H9 (cell line): ENCODE measurements at regions not wholly inside any gene's neighbourhood (a gene's known extent, or its start where the extent isn't known, plus 50 kb on each side); places are given as distances from the start of the nearest gene placed in this dataset.

Source experiments
- DNase-seq: peaks from one replicate; pipeline ENCODE4 v3.0.0-alpha.2; 2017
- H2AFZ ChIP-seq: one replicate; pipeline ENCODE4 v1.6.1; 2013; ENCODE audit warnings: mild to moderate bottlenecking, low read length, control low read depth, moderate library complexity
- H2AK5ac ChIP-seq: 2 replicates; pipeline ENCODE4 v1.6.1; 2013; ENCODE audit warnings: low read length, control low read depth, mixed read lengths; ENCODE audit not compliant: insufficient read length
- H2BK120ac ChIP-seq: one replicate; pipeline ENCODE4 v1.6.1; 2013; ENCODE audit warnings: low read depth, mild to moderate bottlenecking, low read length, control low read depth, inconsistent platforms; ENCODE audit not compliant: poor library complexity, severe bottlenecking
- H2BK12ac ChIP-seq: 2 replicates; pipeline ENCODE4 v1.6.1; 2013; ENCODE audit warnings: low read length, control low read depth, mixed read lengths, low read depth; ENCODE audit not compliant: insufficient read length
- H2BK15ac ChIP-seq: 2 replicates; pipeline ENCODE4 v1.6.1; 2013; ENCODE audit warnings: low read depth, low read length, control low read depth
- H2BK20ac ChIP-seq: one replicate; pipeline ENCODE4 v1.6.1; 2013; ENCODE audit warnings: low read depth, mild to moderate bottlenecking, low read length, control low read depth, inconsistent platforms; ENCODE audit not compliant: poor library complexity, severe bottlenecking
- H2BK5ac ChIP-seq: 2 replicates; pipeline ENCODE4 v1.6.1; 2013; ENCODE audit warnings: low read length, control low read depth, mixed read lengths; ENCODE audit not compliant: insufficient read length
- H3K14ac ChIP-seq: 2 replicates; pipeline ENCODE4 v1.6.1; 2013; ENCODE audit warnings: low read length, control low read depth; ENCODE audit not compliant: insufficient read depth
- H3K18ac ChIP-seq: 2 replicates; pipeline ENCODE4 v1.6.1; 2013; ENCODE audit warnings: low read depth, mild to moderate bottlenecking, mixed read lengths, low read length, control low read depth; ENCODE audit not compliant: insufficient read length
- H3K23ac ChIP-seq: 2 replicates; pipeline ENCODE4 v1.6.1; 2013; ENCODE audit warnings: low read length, control low read depth, mixed read lengths, low read depth; ENCODE audit not compliant: insufficient read length
- H3K23me2 ChIP-seq: 2 replicates; pipeline ENCODE4 v1.6.1; 2013; ENCODE audit warnings: low read depth, mild to moderate bottlenecking, mixed read lengths, low read length, control low read depth; ENCODE audit not compliant: insufficient read length, poor library complexity, severe bottlenecking
- H3K27ac ChIP-seq: 2 replicates; pipeline ENCODE4 v1.5.1; 2013; ENCODE audit warnings: low read length, control low read depth, mixed read lengths, low read depth; ENCODE audit not compliant: insufficient read length
- H3K27me3 ChIP-seq: 2 replicates; pipeline ENCODE4 v1.6.1; 2013; ENCODE audit warnings: low read length, control low read depth, inconsistent platforms; ENCODE audit not compliant: insufficient read depth
- H3K4ac ChIP-seq: 2 replicates; pipeline ENCODE4 v1.6.1; 2013; ENCODE audit warnings: low read depth, mild to moderate bottlenecking, control low read depth, inconsistent platforms, low read length, moderate library complexity
- H3K4me1 ChIP-seq: 2 replicates; pipeline ENCODE4 v1.6.1; 2013; ENCODE audit warnings: low read length, control low read depth, inconsistent platforms; ENCODE audit not compliant: insufficient read depth
- H3K4me2 ChIP-seq: 2 replicates; pipeline ENCODE4 v1.6.1; 2013; ENCODE audit warnings: low read length, control low read depth, mixed read lengths; ENCODE audit not compliant: insufficient read length, insufficient read depth
- H3K56ac ChIP-seq: 2 replicates; pipeline ENCODE4 v1.6.1; 2013; ENCODE audit warnings: low read depth, mild to moderate bottlenecking, mixed read lengths, low read length, control low read depth; ENCODE audit not compliant: insufficient read length
- H3K79me1 ChIP-seq: 2 replicates; pipeline ENCODE4 v1.6.1; 2013; ENCODE audit warnings: low read depth, mild to moderate bottlenecking, moderate library complexity, low read length, control low read depth, inconsistent platforms; ENCODE audit not compliant: insufficient read depth, poor library complexity, severe bottlenecking
- H3K79me2 ChIP-seq: 2 replicates; pipeline ENCODE4 v1.6.1; 2013; ENCODE audit warnings: low read length, control low read depth, inconsistent platforms; ENCODE audit not compliant: insufficient read depth
- H3K9ac ChIP-seq: 2 replicates; pipeline ENCODE4 v1.6.1; 2013; ENCODE audit warnings: low read length, control low read depth, mixed read lengths; ENCODE audit not compliant: insufficient read length; ENCODE audit errors: extremely low read depth
- H3K9me3 ChIP-seq: one replicate; pipeline ENCODE4 v1.6.1; 2013; ENCODE audit warnings: low read depth, low read length, inconsistent platforms; ENCODE audit not compliant: control insufficient read depth
- H3T11ph ChIP-seq: one replicate; pipeline ENCODE4 v1.6.1; 2013; ENCODE audit warnings: mild to moderate bottlenecking, low read length, control low read depth, inconsistent platforms
- H4K20me1 ChIP-seq: one replicate; pipeline ENCODE4 v1.6.1; 2013; ENCODE audit not compliant: control insufficient read depth, insufficient read length, insufficient read depth
- H4K5ac ChIP-seq: 2 replicates; pipeline ENCODE4 v1.6.1; 2013; ENCODE audit warnings: low read depth, mild to moderate bottlenecking, mixed read lengths, low read length, control low read depth; ENCODE audit not compliant: insufficient read length
- H4K8ac ChIP-seq: replicated peaks from 2 replicates; pipeline ENCODE4 v1.6.1; 2013; ENCODE audit warnings: low read length, control low read depth, mixed read lengths, low read depth; ENCODE audit not compliant: insufficient read length
- H4K91ac ChIP-seq: 2 replicates; pipeline ENCODE4 v1.6.1; 2013; ENCODE audit warnings: low read depth, mild to moderate bottlenecking, moderate library complexity, mixed read lengths, low read length, control low read depth; ENCODE audit not compliant: insufficient read length
- H3K27ac Mint-ChIP-seq, 3 experiments: 2 replicates in 2 of 3; 3 replicates in 1 of 3; pipeline ENCODE4 v1.8.0; 2020 to 2021; ENCODE audit warnings: mixed read lengths in 3 of 3, mild to moderate bottlenecking in 1 of 3, moderate library complexity in 1 of 3
- H3K27me3 Mint-ChIP-seq: 2 replicates; pipeline ENCODE4 v1.8.0; 2021; ENCODE audit warnings: low read depth, mild to moderate bottlenecking, moderate library complexity, mixed read lengths
- H3K36me3 Mint-ChIP-seq, 3 experiments: 2 replicates in 2 of 3; 3 replicates in 1 of 3; pipeline ENCODE4 v1.8.0; 2020 to 2021; ENCODE audit warnings: low read depth in 3 of 3, mixed read lengths in 3 of 3; ENCODE audit not compliant: insufficient read depth in 1 of 3
- H3K4me1 Mint-ChIP-seq, 2 experiments: 2 replicates each; pipeline ENCODE4 v1.8.0; 2020; ENCODE audit warnings: mixed read lengths in 2 of 2
- H3K4me3 Mint-ChIP-seq, 2 experiments: 2 replicates in 1 of 2; 3 replicates in 1 of 2; pipeline ENCODE4 v1.8.0; 2020 to 2021; ENCODE audit warnings: mild to moderate bottlenecking in 2 of 2, mixed read lengths in 2 of 2, moderate library complexity in 1 of 2
- H3K9me3 Mint-ChIP-seq, 2 experiments: 2 replicates in 1 of 2; 3 replicates in 1 of 2; pipeline ENCODE4 v1.8.0; 2020; ENCODE audit warnings: mild to moderate bottlenecking in 2 of 2, mixed read lengths in 2 of 2, moderate library complexity in 1 of 2
- TF ChIP-seq, protein P1 (sequence below): fragments of 200-600 bp; sonication (generic); conservative IDR thresholded peaks from 3 replicates; pipeline ENCODE4 v1.8.0; 2021; ENCODE audit warnings: antibody characterized with exemption, mild to moderate bottlenecking

DNA sequence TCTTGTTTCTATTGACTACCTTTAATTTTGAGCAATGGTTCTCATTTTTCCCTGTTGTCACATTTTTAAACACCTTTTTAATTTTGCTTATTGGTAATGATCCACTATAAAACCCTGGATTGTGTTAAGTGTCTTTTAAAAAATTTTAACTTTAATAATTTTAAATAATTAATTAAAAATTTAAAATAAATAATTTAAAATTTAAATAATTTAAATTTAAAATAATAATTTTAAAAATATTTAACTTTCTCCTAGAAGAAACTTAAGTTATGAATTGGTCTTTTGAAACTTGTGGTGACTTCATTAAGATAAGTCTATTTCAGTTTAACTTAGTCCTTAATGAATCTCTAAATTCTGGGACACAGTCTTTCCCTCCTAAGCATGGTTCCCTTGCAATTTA, 566.3 kb upstream of the GALNTL6 start:
- Histone ChIP-seq H3K18ac (no peak overlapping the region), H2BK12ac (no peak overlapping the region), H3K9ac (no peak overlapping the region), H3K56ac (no peak overlapping the region), H3K79me2 (no peaks in the 10 kb centered on the region), H3K14ac (no peak overlapping the region), H3K23me2 (no peaks in the 10 kb centered on the region), H2AK5ac (no peak overlapping the region), H3T11ph (no peak overlapping the region), H3K4ac (no peak overlapping the region), H2BK5ac (no peak overlapping the region), H4K5ac (no peak overlapping the region), H3K79me1 (no peaks in the 10 kb centered on the region), H2BK120ac (no peak overlapping the region), H3K4me1 (no peaks in the 10 kb centered on the region), H2BK15ac (no peak overlapping the region), H3K23ac (no peak overlapping the region), H3K9me3 (no peaks in the 10 kb centered on the region), H3K27me3 (no peaks in the 10 kb centered on the region), H3K27ac (no peak overlapping the region), H4K8ac (no peak overlapping the region), H3K4me2 (no peak overlapping the region), H4K20me1 (no peaks in the 10 kb centered on the region), H2AFZ (no peak overlapping the region), H4K91ac (no peak overlapping the region), H2BK20ac (no peak overlapping the region)
- H3K9me3 Mint-ChIP-seq, result no peaks in the 10 kb centered on the region
- H3K27ac Mint-ChIP-seq, result no peak overlapping the region
- H3K4me3 Mint-ChIP-seq, result no peak overlapping the region
- no peaks in the 10 kb centered on the region for H3K27me3 Mint-ChIP-seq
- TF ChIP-seq, protein P1, sequence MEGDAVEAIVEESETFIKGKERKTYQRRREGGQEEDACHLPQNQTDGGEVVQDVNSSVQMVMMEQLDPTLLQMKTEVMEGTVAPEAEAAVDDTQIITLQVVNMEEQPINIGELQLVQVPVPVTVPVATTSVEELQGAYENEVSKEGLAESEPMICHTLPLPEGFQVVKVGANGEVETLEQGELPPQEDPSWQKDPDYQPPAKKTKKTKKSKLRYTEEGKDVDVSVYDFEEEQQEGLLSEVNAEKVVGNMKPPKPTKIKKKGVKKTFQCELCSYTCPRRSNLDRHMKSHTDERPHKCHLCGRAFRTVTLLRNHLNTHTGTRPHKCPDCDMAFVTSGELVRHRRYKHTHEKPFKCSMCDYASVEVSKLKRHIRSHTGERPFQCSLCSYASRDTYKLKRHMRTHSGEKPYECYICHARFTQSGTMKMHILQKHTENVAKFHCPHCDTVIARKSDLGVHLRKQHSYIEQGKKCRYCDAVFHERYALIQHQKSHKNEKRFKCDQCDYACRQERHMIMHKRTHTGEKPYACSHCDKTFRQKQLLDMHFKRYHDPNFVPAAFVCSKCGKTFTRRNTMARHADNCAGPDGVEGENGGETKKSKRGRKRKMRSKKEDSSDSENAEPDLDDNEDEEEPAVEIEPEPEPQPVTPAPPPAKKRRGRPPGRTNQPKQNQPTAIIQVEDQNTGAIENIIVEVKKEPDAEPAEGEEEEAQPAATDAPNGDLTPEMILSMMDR, result no peak
- no peaks in the 10 kb centered on the region for H3K36me3 Mint-ChIP-seq
- H3K4me1 Mint-ChIP-seq, result peaks cover 0 to 6% of the 10 kb centered on the region in 2 experiments; a peak in 2 of 4 replicates
- DNase-seq, result no peak
